DND-41 (cell line): ENCODE measurements at regions not wholly inside any gene's neighbourhood (a gene's known extent, or its start where the extent isn't known, plus 50 kb on each side); places are given as distances from the start of the nearest gene placed in this dataset.

ENCODE experiments used
- CTCF ChIP-seq: IDR thresholded peaks from 2 replicates; pipeline ENCODE4 v1.5.1; 2012; ENCODE audit warnings: borderline replicate concordance, low read length, moderate library complexity, mild to moderate bottlenecking; ENCODE audit not compliant: poor library complexity, severe bottlenecking; ENCODE audit errors: extremely low read depth
- EZH2 ChIP-seq: IDR thresholded peaks from 3 replicates; pipeline ENCODE4 v1.6.1; 2012; ENCODE audit warnings: borderline replicate concordance, low read depth, mild to moderate bottlenecking, moderate library complexity, low read length, inconsistent platforms; ENCODE audit not compliant: severe bottlenecking

DNA sequence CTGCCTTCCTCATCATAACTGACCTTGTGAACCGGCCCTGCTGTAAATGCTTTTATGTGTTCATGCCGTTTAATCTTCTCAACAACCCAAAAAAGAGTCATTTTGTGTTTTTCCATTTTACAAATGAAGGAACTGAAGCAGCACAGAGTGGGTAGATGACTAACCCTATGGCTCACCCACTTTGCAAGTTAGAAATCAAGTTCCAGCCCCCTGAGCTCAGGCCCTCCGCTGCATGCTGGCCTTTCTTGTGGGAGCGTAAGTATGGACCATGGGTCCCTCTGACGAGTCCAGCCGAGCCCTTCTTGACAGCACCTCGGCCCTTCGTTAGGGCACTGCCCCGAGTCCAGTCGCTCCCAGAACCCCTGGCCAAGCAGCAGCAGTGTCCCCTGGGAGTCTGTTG lies 194.6 kb downstream of the GLI2 start:
- TF ChIP-seq CTCF = no peak
- no peak for TF ChIP-seq EZH2
